A549 (cell line): ENCODE measurements at regions not wholly inside any gene's neighbourhood (a gene's known extent, or its start where the extent isn't known, plus 50 kb on each side); places are given as distances from the start of the nearest gene placed in this dataset.

Source experiments
- CEBPB ChIP-seq, 2 experiments: fragments of >200 bp in 1 of 2; sonication (Bioruptor Twin) in 1 of 2; formaldehyde crosslinking in 1 of 2; IDR thresholded peaks; 2 replicates each; pipeline ENCODE4 v1.6.1; 2012 to 2016
- CTCF ChIP-seq: fragments of >200 bp; sonication (Bioruptor Twin); formaldehyde crosslinking; IDR thresholded peaks from 3 replicates; pipeline ENCODE4 v1.5.1; 2016
- NFE2L2 ChIP-seq: fragments of 150-350 bp; conservative IDR thresholded peaks from 2 replicates; pipeline ENCODE4 v1.6.1; 2014; ENCODE audit warnings: low read length
- POLR2A ChIP-seq: IDR thresholded peaks from 2 replicates; pipeline ENCODE4 v1.6.1; 2012; ENCODE audit warnings: mild to moderate bottlenecking, low read length
- REST ChIP-seq: fragments of 200-600 bp; sonication (generic); IDR thresholded peaks from 2 replicates; pipeline ENCODE4 v1.6.1; 2016; ENCODE audit warnings: antibody characterized with exemption, mild to moderate bottlenecking, moderate library complexity
- TF ChIP-seq, protein P1 (sequence below): fragments of 250-450 bp; sonication (Bioruptor Pico); IDR thresholded peaks from 2 replicates; pipeline ENCODE4 v1.5.0; 2021; ENCODE audit warnings: mild to moderate bottlenecking, moderate library complexity, borderline replicate concordance

GRCh38 chr10:85213493-85213892 lies 885.1 kb downstream of the CCSER2 start:
- TF ChIP-seq CTCF: no peak
- TF ChIP-seq NFE2L2: no peak
- no peak for TF ChIP-seq POLR2A
- TF ChIP-seq REST: no peak
- TF ChIP-seq, protein P1, sequence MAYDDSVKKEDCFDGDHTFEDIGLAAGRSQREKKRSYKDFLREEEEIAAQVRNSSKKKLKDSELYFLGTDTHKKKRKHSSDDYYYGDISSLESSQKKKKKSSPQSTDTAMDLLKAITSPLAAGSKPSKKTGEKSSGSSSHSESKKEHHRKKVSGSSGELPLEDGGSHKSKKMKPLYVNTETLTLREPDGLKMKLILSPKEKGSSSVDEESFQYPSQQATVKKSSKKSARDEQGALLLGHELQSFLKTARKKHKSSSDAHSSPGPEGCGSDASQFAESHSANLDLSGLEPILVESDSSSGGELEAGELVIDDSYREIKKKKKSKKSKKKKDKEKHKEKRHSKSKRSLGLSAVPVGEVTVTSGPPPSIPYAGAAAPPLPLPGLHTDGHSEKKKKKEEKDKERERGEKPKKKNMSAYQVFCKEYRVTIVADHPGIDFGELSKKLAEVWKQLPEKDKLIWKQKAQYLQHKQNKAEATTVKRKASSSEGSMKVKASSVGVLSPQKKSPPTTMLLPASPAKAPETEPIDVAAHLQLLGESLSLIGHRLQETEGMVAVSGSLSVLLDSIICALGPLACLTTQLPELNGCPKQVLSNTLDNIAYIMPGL (CRISPR knock-in tag): no peak
- no peak for TF ChIP-seq CEBPB (IDR thresholded peaks at IDR 0.05)
